ENCODE measurements at regions not wholly inside any gene's neighbourhood (a gene's known extent, or its start where the extent isn't known, plus 50 kb on each side); places are given as distances from the start of the nearest gene placed in this dataset.

- ATAC-seq (no peak), DNase-seq (no peak)
- no peaks in the 10 kb centered on the region for H3K36me3 Mint-ChIP-seq
- no peaks in the 10 kb centered on the region for H3K4me1 Mint-ChIP-seq
- no peaks in the 10 kb centered on the region for H3K27me3 Mint-ChIP-seq
- H3K9me3 Mint-ChIP-seq (ENCODE audit: low read depth) = peaks cover 2% of the 10 kb centered on the region
- no peak overlapping the region for H3K4me3 Mint-ChIP-seq
- H3K27ac Mint-ChIP-seq = no peak overlapping the region
- CTCF ChIA-PET = no interaction called here
Measured at GRCh38 chr9:78668148-78668832, 371.4 kb downstream of the PSAT1 start.

GRCh38 chr9:78669591-78669990 lies 372.7 kb downstream of the PSAT1 start:
- H3K9me3 Mint-ChIP-seq (ENCODE audit: low read depth) = peaks cover 2% of the 10 kb centered on the region

GRCh38 chr9:78671785-78672184 lies 374.9 kb downstream of the PSAT1 start:
- Mint-ChIP-seq H3K36me3 (no peaks in the 10 kb centered on the region), H3K4me1 (no peaks in the 10 kb centered on the region), H3K4me3 (no peak overlapping the region), H3K27me3 (no peaks in the 10 kb centered on the region), H3K27ac (no peak overlapping the region), H3K9me3 (ENCODE audit: low read depth) (peaks cover 2% of the 10 kb centered on the region)
- DNase-seq (no peak), ATAC-seq (no peak)
- CTCF ChIA-PET = no interaction called here

More at GRCh38 chr9:78669591-78669990, 372.7 kb downstream of the PSAT1 start:
- Mint-ChIP-seq H3K36me3 (no peaks in the 10 kb centered on the region), H3K4me1 (no peaks in the 10 kb centered on the region), H3K27ac (no peak overlapping the region), H3K27me3 (no peaks in the 10 kb centered on the region), H3K4me3 (no peak overlapping the region)
- CTCF ChIA-PET = no interaction called here
- DNase-seq (no peak), ATAC-seq (no peak)

- no peaks in the 10 kb centered on the region for H3K36me3 Mint-ChIP-seq
- DNase-seq = no peak
- no peaks in the 10 kb centered on the region for H3K4me1 Mint-ChIP-seq
- no peaks in the 10 kb centered on the region for H3K9me3 Mint-ChIP-seq (ENCODE audit: low read depth)
- H3K4me3 Mint-ChIP-seq = no peak overlapping the region
- no peak for ATAC-seq
- CTCF ChIA-PET = no interaction called here
- H3K27ac Mint-ChIP-seq = no peak overlapping the region
- no peaks in the 10 kb centered on the region for H3K27me3 Mint-ChIP-seq
Measured at GRCh38 chr9:78674874-78675273, 377.9 kb downstream of the PSAT1 start.

GRCh38 chr9:78676009-78676408 lies 379.1 kb downstream of the PSAT1 start:
- CTCF ChIA-PET = no interaction called here
- Mint-ChIP-seq H3K4me1 (no peaks in the 10 kb centered on the region), H3K36me3 (no peaks in the 10 kb centered on the region), H3K27ac (no peak overlapping the region), H3K27me3 (no peaks in the 10 kb centered on the region), H3K4me3 (no peak overlapping the region), H3K9me3 (ENCODE audit: low read depth) (no peaks in the 10 kb centered on the region)
- DNase-seq (no peak), ATAC-seq (no peak)

- DNase-seq (no peak), ATAC-seq (no peak)
- Mint-ChIP-seq H3K36me3 (no peaks in the 10 kb centered on the region), H3K9me3 (ENCODE audit: low read depth) (no peaks in the 10 kb centered on the region), H3K4me3 (no peak overlapping the region), H3K4me1 (no peaks in the 10 kb centered on the region), H3K27ac (no peak overlapping the region), H3K27me3 (no peaks in the 10 kb centered on the region)
- CTCF ChIA-PET = no interaction called here
Measured at GRCh38 chr9:78676623-78677022, 379.7 kb downstream of the PSAT1 start.

- Mint-ChIP-seq H3K36me3 (no peaks in the 10 kb centered on the region), H3K27me3 (no peaks in the 10 kb centered on the region), H3K27ac (no peak overlapping the region), H3K4me3 (no peak overlapping the region), H3K4me1 (no peaks in the 10 kb centered on the region), H3K9me3 (ENCODE audit: low read depth) (no peaks in the 10 kb centered on the region)
- CTCF ChIA-PET = no interaction called here
- no peak for ATAC-seq
- no peak for DNase-seq
Measured at GRCh38 chr9:78677326-78677725, 380.4 kb downstream of the PSAT1 start.

GRCh38 chr9:78678877-78679276 lies 382.0 kb downstream of the PSAT1 start:
- Mint-ChIP-seq H3K36me3 (no peaks in the 10 kb centered on the region), H3K27ac (no peak overlapping the region), H3K27me3 (no peaks in the 10 kb centered on the region), H3K4me3 (no peak overlapping the region), H3K9me3 (ENCODE audit: low read depth) (no peaks in the 10 kb centered on the region), H3K4me1 (no peaks in the 10 kb centered on the region)
- ATAC-seq (no peak), DNase-seq (no peak)
- CTCF ChIA-PET = no interaction called here

GRCh38 chr9:78680196-78680595 lies 383.3 kb downstream of the PSAT1 start:
- CTCF ChIA-PET = no interaction called here
- no peaks in the 10 kb centered on the region for H3K36me3 Mint-ChIP-seq
- H3K4me3 Mint-ChIP-seq = no peak overlapping the region
- H3K4me1 Mint-ChIP-seq = no peaks in the 10 kb centered on the region
- H3K9me3 Mint-ChIP-seq (ENCODE audit: low read depth) = no peaks in the 10 kb centered on the region
- no peak overlapping the region for H3K27ac Mint-ChIP-seq
- no peak for ATAC-seq
- DNase-seq = no peak
- no peaks in the 10 kb centered on the region for H3K27me3 Mint-ChIP-seq

GRCh38 chr9:78682216-78682615 lies 385.3 kb downstream of the PSAT1 start:
- no peaks in the 10 kb centered on the region for H3K9me3 Mint-ChIP-seq (ENCODE audit: low read depth)
- no peak for ATAC-seq
- no peaks in the 10 kb centered on the region for H3K27me3 Mint-ChIP-seq
- H3K27ac Mint-ChIP-seq = no peak overlapping the region
- no peaks in the 10 kb centered on the region for H3K36me3 Mint-ChIP-seq
- no peak overlapping the region for H3K4me3 Mint-ChIP-seq
- CTCF ChIA-PET = no interaction called here
- no peak for DNase-seq
- H3K4me1 Mint-ChIP-seq = no peaks in the 10 kb centered on the region

- no peak overlapping the region for H3K4me3 Mint-ChIP-seq
- no peaks in the 10 kb centered on the region for H3K36me3 Mint-ChIP-seq
- H3K27ac Mint-ChIP-seq = no peak overlapping the region
- H3K9me3 Mint-ChIP-seq (ENCODE audit: low read depth) = no peaks in the 10 kb centered on the region
- ATAC-seq (no peak), DNase-seq (no peak)
- CTCF ChIA-PET = no interaction called here
- no peaks in the 10 kb centered on the region for H3K27me3 Mint-ChIP-seq
- H3K4me1 Mint-ChIP-seq = no peaks in the 10 kb centered on the region
Measured at GRCh38 chr9:78685471-78685870, 388.5 kb downstream of the PSAT1 start.

- no peak overlapping the region for H3K4me3 Mint-ChIP-seq
- H3K4me1 Mint-ChIP-seq = no peaks in the 10 kb centered on the region
- no peak for ATAC-seq
Measured at GRCh38 chr9:78688796-78689195, 391.9 kb downstream of the PSAT1 start.

GRCh38 chr9:78691542-78691941 lies 394.6 kb downstream of the PSAT1 start:
- Mint-ChIP-seq H3K27me3 (no peaks in the 10 kb centered on the region), H3K27ac (no peak overlapping the region), H3K4me1 (no peaks in the 10 kb centered on the region), H3K4me3 (no peak overlapping the region), H3K36me3 (no peaks in the 10 kb centered on the region), H3K9me3 (ENCODE audit: low read depth) (no peaks in the 10 kb centered on the region)
- DNase-seq (no peak), ATAC-seq (no peak)
- CTCF ChIA-PET = no interaction called here

More at GRCh38 chr9:78688796-78689195, 391.9 kb downstream of the PSAT1 start:
- Mint-ChIP-seq H3K9me3 (ENCODE audit: low read depth) (no peaks in the 10 kb centered on the region), H3K27me3 (no peaks in the 10 kb centered on the region), H3K27ac (no peak overlapping the region), H3K36me3 (no peaks in the 10 kb centered on the region)
- CTCF ChIA-PET = no interaction called here
- no peak for DNase-seq

- no peak overlapping the region for H3K27ac Mint-ChIP-seq
- CTCF ChIA-PET = no interaction called here
- H3K27me3 Mint-ChIP-seq = no peaks in the 10 kb centered on the region
Measured at GRCh38 chr9:78692871-78693270, 395.9 kb downstream of the PSAT1 start.

GRCh38 chr9:78694974-78695373 lies 398.0 kb downstream of the PSAT1 start:
- no peaks in the 10 kb centered on the region for H3K4me1 Mint-ChIP-seq
- DNase-seq (no peak), ATAC-seq (no peak)
- CTCF ChIA-PET = no interaction called here
- H3K27me3 Mint-ChIP-seq = no peaks in the 10 kb centered on the region
- H3K27ac Mint-ChIP-seq = no peak overlapping the region
- H3K36me3 Mint-ChIP-seq = no peaks in the 10 kb centered on the region
- H3K9me3 Mint-ChIP-seq (ENCODE audit: low read depth) = no peaks in the 10 kb centered on the region
- no peak overlapping the region for H3K4me3 Mint-ChIP-seq

More at GRCh38 chr9:78692871-78693270, 395.9 kb downstream of the PSAT1 start:
- Mint-ChIP-seq H3K4me3 (no peak overlapping the region), H3K9me3 (ENCODE audit: low read depth) (no peaks in the 10 kb centered on the region), H3K4me1 (no peaks in the 10 kb centered on the region), H3K36me3 (no peaks in the 10 kb centered on the region)
- DNase-seq (no peak), ATAC-seq (no peak)

Measured in activated CD8-positive, alpha-beta memory T cell treated with anti-CD3 and anti-CD28 coated beads, Interleukin-2, amount 10 ng/mL, durations not matched to agents 7 days and 5 days (primary cell).